ENCODE measurements at regions not wholly inside any gene's neighbourhood (a gene's known extent, or its start where the extent isn't known, plus 50 kb on each side); places are given as distances from the start of the nearest gene placed in this dataset.

GRCh38 chr4:19930742-19931141, 321.0 kb upstream of the SLIT2 start:
- no peak for TF ChIP-seq POLR2AphosphoS5 (IDR thresholded peaks at IDR 0.05; ENCODE audit: low read depth, low read length)
- TF ChIP-seq FOXP2 (optimal IDR thresholded peaks at IDR 0.05; ENCODE audit: borderline replicate concordance, extremely low read depth, extremely low read length, insufficient read depth) = no peak
- TF ChIP-seq TAF1 (IDR thresholded peaks at IDR 0.05; ENCODE audit: borderline replicate concordance, insufficient read depth, low read length) = no peak
- TF ChIP-seq REST (IDR thresholded peaks at IDR 0.05; ENCODE audit: insufficient read depth in 1 of 2, low read depth in 2 of 2, low read length in 2 of 2) = no peak
- TF ChIP-seq SIN3A (IDR thresholded peaks at IDR 0.05; ENCODE audit: borderline replicate concordance, insufficient read depth, low read length) = no peak

GRCh38 chr4:19927381-19927780, 324.3 kb upstream of the SLIT2 start:
- TF ChIP-seq REST (IDR thresholded peaks at IDR 0.05; ENCODE audit: insufficient read depth in 1 of 2, low read depth in 2 of 2, low read length in 2 of 2) (no peak), SIN3A (IDR thresholded peaks at IDR 0.05; ENCODE audit: borderline replicate concordance, insufficient read depth, low read length) (no peak), POLR2AphosphoS5 (IDR thresholded peaks at IDR 0.05; ENCODE audit: low read depth, low read length) (no peak), FOXP2 (optimal IDR thresholded peaks at IDR 0.05; ENCODE audit: borderline replicate concordance, extremely low read depth, extremely low read length, insufficient read depth) (no peak), TAF1 (IDR thresholded peaks at IDR 0.05; ENCODE audit: borderline replicate concordance, insufficient read depth, low read length) (no peak)

GRCh38 chr4:19925516-19925915, 326.2 kb upstream of the SLIT2 start:
- TF ChIP-seq REST (IDR thresholded peaks at IDR 0.05; ENCODE audit: insufficient read depth in 1 of 2, low read depth in 2 of 2, low read length in 2 of 2) (no peak), TAF1 (IDR thresholded peaks at IDR 0.05; ENCODE audit: borderline replicate concordance, insufficient read depth, low read length) (no peak)

- TF ChIP-seq TAF1 (IDR thresholded peaks at IDR 0.05; ENCODE audit: borderline replicate concordance, insufficient read depth, low read length) = no peak
- no peak for TF ChIP-seq SIN3A (IDR thresholded peaks at IDR 0.05; ENCODE audit: borderline replicate concordance, insufficient read depth, low read length)
- TF ChIP-seq POLR2AphosphoS5 (IDR thresholded peaks at IDR 0.05; ENCODE audit: low read depth, low read length) = no peak
- no peak for TF ChIP-seq REST (IDR thresholded peaks at IDR 0.05; ENCODE audit: insufficient read depth in 1 of 2, low read depth in 2 of 2, low read length in 2 of 2)
- TF ChIP-seq FOXP2 (optimal IDR thresholded peaks at IDR 0.05; ENCODE audit: borderline replicate concordance, extremely low read depth, extremely low read length, insufficient read depth) = no peak
Measured at GRCh38 chr4:19924761-19925160, 326.9 kb upstream of the SLIT2 start.

GRCh38 chr4:19915276-19915675, 336.4 kb upstream of the SLIT2 start:
- TF ChIP-seq REST (IDR thresholded peaks at IDR 0.05; ENCODE audit: insufficient read depth in 1 of 2, low read depth in 2 of 2, low read length in 2 of 2) (no peak), POLR2AphosphoS5 (IDR thresholded peaks at IDR 0.05; ENCODE audit: low read depth, low read length) (no peak), TAF1 (IDR thresholded peaks at IDR 0.05; ENCODE audit: borderline replicate concordance, insufficient read depth, low read length) (no peak), SIN3A (IDR thresholded peaks at IDR 0.05; ENCODE audit: borderline replicate concordance, insufficient read depth, low read length) (no peak), FOXP2 (optimal IDR thresholded peaks at IDR 0.05; ENCODE audit: borderline replicate concordance, extremely low read depth, extremely low read length, insufficient read depth) (no peak)

Measured in PFSK-1 (cell line).